HS-5 (cell line): ENCODE measurements at regions not wholly inside any gene's neighbourhood (a gene's known extent, or its start where the extent isn't known, plus 50 kb on each side); places are given as distances from the start of the nearest gene placed in this dataset.
"Not testable (repeated sequence)": the region's sequence is repeated elsewhere in the genome, so short reads cannot be mapped to it uniquely, and the experiment has no call there.

Experiments used
- DNase-seq: peaks from one replicate; pipeline ENCODE4 v3.0.0-alpha.2; 2012; ENCODE audit warnings: low read depth

DNA sequence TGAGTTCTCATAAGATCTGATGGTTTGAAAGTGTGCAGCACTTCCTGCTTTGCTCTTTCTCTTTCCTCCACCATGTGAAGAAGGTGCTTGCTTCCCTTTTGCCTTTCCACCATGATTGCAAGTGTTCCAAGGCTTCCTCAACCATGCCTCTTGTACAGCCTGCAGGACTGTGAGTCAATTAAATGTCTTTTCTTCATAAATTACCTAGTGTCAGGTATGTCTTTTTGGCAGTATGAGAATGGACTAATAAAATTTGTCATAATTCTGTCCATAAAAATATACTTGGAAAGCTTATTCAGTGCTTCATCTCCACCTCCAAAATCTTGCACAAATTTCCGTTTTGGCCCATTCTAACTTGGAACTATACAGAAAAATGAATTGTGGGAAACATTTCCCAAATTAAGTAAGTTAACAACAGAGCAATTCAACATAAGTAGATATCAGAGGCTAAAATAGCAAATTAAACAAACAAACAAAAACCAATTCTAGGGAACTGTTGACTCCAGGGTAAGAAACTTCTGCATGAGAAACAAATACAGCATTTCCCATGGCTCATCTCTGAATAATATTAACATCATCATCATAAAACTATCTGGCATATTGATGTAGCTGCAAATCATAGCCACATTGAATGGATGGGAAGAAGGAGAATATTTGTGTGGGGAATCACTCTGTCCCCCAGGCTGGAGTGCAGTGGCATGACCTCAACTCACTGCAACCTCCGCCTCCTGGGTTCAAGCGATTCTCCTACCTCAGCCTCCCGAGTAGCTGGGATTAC lies 459.5 kb upstream of the FAR2 start:
- no peak for DNase-seq

DNA sequence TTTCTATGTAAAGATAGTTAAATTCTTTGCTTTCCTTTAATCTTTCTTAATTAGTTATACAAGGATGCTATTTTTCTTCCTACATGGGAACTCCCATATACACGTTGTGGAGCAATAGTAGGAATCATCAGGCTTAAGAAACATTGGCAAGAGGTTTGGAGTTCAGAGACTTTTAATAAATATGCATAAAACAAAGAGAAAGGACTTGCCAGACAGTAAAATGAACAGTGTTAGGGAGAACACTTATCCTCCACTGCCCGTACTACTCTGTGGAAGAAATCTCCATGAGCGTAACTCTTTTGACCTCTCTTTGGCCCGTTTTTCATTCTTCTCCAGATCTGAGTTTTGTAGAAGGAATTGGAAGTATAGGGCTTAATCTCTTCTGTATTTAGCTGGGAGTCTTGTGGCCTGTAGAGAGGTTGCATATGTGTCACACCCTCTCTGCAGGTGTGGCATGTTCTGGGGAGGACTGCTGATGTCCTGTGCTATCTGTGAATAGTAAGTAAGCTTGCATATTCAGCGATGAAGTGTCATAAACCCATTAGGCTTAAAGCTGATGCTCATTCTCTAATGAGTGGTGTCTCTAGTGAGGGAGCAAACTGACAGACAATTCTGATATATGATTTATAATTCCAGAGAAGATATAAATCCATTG lies 455.4 kb upstream of the FAR2 start:
- DNase-seq = no peak

- no peak for DNase-seq
Observed at GRCh38 chr12:28698553-28698952, 450.5 kb upstream of the FAR2 start.

DNA sequence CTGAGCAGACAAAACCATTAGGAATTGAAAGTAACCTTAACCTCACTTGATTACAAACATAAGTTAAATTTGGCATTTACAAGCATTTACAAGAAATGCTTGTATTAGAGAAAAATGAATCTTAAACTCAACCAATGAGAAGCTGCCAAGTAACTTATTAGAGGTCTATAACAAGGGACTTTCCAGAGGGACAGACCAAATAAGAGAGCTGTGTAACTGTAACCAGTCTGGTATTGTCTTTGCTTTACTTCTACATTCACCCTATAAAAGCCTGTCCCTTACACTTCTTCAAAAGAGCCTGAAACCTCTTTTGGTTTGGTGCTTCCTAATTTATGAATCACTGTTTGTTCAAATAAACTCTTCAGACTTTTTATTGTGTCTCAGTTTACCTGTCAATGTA lies 450.0 kb upstream of the FAR2 start:
- no peak for DNase-seq

- DNase-seq = no peak
Observed at GRCh38 chr12:28700161-28700560, 448.9 kb upstream of the FAR2 start.

GRCh38 chr12:28704477-28705169 lies 444.5 kb upstream of the FAR2 start:
- no peak for DNase-seq

- no peak for DNase-seq
Observed at GRCh38 chr12:28708918-28709371, 440.1 kb upstream of the FAR2 start.

DNA sequence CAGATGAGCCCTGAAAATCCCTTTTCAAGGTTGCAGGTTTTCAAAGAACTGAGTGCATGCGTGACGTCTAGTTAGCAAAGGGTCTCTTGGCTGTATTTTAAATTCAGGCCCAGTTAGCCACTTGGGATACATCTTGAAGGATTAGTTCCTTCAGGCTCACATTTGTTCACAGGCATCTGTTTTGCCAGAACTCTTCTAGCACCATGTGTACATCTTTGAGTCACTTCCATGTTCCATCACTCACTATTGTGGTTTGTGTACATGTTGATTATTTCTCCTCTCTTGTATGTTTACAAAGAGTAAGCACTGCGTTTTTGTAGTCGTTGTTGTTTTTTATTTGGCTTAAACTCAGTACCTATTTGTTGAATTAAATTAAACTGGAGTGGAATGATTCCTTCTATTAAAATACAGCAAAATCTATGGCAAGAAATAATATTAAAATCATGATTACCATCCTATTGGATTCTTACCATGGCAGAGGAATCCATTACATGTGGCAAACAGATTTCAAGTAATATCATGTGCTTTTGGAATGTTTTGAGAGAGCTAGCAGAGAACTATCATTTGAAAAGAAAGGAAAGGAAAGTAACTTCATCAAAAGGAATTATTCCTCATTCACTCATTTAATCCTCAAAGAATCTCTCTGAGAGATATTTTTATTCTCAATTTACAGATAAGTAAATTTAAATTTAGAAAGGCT lies 438.9 kb upstream of the FAR2 start:
- DNase-seq = no peak

GRCh38 chr12:28710882-28711281 lies 438.2 kb upstream of the FAR2 start:
- peak; percentile 74 for DNase-seq

DNA sequence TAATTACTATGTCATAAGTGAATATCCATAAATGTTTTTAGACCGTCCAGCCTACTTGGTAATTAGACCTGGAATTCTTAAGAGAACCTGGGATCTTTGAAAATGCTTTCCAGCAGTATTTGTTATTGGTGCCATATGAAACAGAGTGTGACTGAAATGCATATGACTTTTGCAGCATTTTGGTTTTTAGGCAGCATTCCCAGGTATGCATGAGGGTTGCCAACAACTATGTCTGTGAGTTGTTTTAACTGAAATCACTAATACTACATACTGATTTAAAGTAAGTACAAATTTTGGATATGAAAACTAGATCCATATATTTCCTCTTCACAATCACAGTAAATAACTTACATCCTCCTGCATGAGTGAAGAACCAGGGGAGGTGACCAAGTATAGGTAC lies 437.7 kb upstream of the FAR2 start:
- no peak for DNase-seq

DNA sequence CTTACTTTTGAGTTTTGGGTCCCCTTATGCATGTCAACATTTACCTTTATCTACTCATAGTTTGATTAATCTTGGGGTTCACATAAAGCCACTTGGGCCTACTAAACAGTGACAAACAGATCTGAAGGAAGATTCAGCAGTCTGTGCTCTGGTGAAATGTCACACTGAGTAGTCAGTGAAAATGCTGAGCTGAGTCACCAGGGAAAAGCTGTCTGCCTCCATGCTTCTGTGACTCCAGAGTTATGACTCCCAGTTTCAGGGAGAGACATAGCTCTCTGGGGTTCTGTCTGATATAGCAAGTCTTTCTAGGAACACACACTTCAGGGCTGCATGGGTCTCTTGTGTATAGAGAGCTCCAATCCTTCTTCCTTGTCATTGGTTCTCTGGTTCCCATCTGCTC lies 406.3 kb upstream of the FAR2 start:
- DNase-seq = no peak

DNA sequence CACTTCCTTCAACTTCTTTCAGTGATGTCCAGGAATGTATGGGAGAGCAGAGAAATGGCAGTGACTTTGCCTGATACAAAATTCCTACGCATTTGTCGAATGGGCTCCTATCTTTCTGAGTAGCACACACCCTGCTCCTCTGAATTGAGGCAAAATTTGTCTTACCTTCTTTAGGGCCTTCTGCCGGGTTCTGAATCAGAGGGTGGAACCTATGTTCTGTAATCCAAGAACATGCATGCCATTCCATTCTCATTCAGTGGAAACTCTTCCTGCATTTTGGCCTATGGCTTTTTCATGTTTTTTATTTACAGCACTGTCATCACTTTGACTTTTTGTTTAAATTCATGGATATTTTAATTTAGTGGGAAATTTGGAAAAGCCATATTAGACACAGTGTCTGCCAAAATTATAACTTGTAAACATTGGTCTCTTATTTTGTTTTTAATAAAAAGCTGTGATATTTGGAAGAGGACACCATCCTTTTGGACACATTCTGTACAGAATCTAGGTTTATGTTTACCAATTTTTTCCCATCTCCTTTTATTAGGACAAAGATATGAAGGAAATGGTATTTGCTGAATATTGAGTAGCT lies 402.2 kb upstream of the FAR2 start:
- DNase-seq = no peak

DNA sequence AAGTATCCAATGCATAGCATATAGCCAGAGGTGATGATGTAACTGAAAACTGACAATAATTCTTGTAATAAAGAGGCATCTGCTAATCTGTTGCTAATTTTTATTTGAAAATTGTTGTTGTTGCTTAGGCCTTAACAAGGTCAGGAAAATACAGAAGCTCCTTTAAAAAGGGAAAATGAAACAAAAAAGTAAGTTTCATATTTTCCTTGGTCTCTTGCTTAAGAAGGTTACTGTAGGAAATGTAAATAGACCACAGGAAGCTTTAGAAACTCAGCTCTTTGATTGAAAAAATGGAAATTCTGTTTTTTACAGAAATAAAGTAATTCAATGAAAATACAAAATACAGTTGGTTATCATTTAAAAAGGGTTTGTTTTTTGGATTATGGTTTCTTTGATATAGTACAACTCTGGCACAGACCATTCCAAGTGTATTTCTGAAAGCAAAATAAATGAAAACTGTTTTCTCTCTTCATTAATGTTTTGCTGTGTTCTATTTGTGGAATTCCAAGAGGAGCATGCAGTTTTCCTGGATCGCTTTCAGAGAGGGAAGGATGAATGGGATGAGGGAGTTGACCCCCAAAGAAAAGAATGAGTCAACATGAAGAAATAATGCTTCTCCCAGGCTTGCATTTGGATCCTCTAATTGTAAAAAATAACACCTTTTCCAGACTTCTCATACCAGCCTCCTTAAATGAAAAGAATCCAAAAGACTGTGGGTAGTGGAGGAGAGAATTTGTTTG lies 398.0 kb upstream of the FAR2 start:
- DNase-seq = no peak

DNA sequence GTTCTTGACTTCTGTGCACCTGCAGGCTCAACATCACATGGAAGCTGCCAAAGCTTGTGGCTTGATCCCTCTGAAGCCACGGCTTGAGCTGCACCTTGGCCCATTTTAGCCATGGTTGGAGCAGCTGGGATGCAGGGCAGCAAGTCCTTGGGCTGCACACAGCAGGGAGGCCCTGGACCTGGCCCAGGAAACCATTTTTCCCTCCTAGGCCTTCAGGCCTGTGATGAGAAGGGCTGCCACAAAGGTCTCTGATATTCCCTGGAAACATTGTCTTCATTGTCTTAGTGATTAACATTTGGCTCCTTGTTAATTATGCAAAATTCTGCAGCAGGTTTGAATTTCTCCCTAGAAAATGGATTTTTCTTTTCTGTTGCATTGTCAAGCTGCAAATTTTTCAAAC lies 394.1 kb upstream of the FAR2 start:
- DNase-seq = no peak

DNA sequence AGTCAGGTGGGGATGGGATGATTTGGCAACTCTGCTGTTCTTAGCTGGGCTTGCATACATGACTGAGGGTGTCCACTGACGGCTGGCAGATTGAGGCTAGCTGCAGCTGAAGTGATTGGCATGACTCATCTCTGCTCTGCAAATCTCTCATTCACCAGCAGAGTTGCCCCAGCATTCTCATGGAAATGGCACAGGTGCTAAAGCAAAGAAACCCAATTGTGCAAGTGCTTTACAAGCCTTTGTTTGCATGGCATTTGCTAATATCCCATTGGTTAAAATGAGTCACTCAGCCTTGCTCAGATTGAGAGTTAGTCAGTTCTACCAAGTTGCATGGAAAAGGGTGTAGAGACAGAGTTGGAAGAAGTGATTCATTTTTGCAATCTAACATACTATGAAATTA lies 389.7 kb upstream of the FAR2 start:
- DNase-seq = peak; percentile 42

DNA sequence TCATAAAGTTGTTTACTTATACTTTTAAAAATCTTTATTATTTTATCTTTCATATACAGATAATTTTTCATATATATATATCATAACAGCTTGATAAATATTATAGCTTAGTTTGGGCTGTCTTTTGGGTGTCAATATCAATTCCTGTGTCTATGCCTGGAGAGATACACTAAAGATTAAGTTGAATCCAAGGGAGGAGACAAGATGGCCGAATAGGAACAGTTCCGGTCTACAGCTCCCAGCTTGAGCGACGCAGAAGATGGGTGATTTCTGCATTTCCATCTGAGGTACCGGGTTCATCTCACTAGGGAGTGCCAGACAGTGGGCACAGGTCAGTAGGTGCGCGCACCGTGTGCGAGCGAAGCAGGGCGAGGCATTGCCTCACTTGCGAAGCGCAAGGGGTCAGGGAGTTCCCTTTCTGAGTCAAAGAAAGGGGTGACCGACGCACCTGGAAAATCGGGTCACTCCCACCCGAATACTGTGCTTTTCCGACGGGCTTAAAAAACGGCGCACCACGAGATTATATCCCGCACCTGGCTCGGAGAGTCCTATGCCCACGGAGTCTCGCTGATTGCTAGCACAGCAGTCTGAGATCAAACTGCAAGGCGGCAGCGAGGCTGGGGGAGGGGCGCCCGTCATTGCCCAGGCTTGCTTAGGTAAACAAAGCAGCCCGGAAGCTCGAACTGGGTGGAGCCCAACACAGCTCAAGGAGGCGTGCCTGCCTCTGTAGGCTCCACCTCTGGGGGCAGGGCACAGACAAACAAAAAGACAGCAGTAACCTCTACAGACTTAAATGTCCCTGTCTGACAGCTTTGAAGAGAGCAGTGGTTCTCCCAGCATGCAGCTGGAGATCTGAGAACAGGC lies 388.8 kb upstream of the FAR2 start:
- DNase-seq = not testable (repeated sequence)

DNA sequence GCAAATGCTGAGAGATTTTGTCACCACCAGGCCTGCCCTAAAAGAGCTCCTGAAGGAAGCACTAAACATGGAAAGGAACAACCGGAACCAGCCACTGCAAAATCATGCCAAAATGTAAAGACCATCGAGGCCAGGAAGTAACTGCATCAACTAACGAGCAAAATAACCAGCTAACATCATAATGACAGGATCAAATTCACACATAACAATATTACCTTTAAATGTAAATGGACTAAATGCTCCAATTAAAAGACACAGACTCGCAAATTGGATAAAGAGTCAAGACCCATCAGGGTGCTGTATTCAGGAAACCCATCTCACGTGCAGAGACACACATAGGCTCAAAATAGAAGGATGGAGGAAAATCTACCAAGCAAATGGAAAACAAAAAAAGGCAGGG lies 387.2 kb upstream of the FAR2 start:
- DNase-seq = not testable (repeated sequence)

DNA sequence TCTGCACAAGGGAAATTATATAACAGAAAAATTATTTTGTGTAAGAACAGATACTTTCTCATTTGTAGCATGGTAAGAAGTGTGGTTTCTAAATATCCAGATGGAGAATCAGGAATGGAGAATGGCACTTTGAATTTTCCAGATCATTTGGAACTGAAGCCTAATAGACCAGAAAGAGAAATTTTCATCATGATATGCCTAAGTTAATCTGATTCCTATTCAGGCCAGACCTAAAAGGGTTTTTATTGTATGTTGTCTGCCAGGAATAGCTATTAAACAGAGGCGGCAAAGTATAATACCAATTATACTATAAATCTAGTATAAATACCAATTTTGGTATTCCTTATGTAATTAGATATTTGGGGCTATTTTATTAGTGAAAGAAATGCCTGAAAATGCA lies 382.7 kb upstream of the FAR2 start:
- DNase-seq = no peak

DNA sequence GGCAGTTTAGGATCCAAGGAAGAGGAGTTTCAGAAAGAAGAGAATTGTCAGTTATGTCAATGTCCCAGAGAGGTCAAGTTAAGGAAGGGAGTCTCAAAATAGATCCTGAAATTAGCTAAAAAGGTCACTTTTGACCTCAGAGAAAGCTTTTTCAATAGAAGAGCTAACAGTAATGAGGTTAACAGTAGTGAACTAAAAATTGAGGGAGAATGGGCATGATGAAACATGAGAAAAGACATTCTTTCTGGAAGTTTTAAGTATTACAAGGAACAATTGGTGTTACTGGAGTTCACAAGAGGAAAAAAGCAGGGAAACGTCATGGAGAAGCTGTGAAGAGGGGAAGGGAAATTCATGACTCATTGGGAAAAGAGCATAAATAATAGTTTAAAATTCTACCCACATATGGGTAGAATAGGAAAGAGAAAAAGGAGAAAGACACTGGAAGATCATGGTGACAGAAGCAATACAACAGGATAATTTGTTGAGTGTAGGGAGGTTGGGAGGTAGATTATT lies 381.2 kb upstream of the FAR2 start:
- DNase-seq = no peak

GRCh38 chr12:28770322-28770721 lies 378.8 kb upstream of the FAR2 start:
- DNase-seq = no peak
